MCF 10A (cell line): ENCODE measurements at regions not wholly inside any gene's neighbourhood (a gene's known extent, or its start where the extent isn't known, plus 50 kb on each side); places are given as distances from the start of the nearest gene placed in this dataset.

Experiments used
- BruUV-seq: library from RNA; stranded (reverse); fragments of 400-500 nt; replicated peaks from 2 replicates; lab custom pipeline; 2021; lab: Mats Ljungman, UMichigan
- CTCF ChIA-PET: fragments of 300-600 bp; sonication (Branson Sonifier 250); formaldehyde crosslinking; extraction: SDS; loops from one replicate; lab custom pipeline; 2021; ENCODE audit warnings: antibody characterized with exemption, inconsistent platforms; lab: Yijun Ruan, JAX
- POLR2A ChIA-PET: fragments of 300-600, 350-650 bp; sonication (Branson Sonifier 250); formaldehyde crosslinking; extraction: SDS; loops from one replicate; lab custom pipeline; 2020; ENCODE audit warnings: antibody characterized with exemption, inconsistent platforms; lab: Yijun Ruan, JAX
- DNase-seq: peaks from one replicate; pipeline ENCODE4 v3.0.0-alpha.2; 2018; ENCODE audit not compliant: unreplicated experiment
- H3K27ac Mint-ChIP-seq: one replicate; pipeline ENCODE4 v1.8.0; 2022; ENCODE audit warnings: mild to moderate bottlenecking, low read depth, mixed read lengths; ENCODE audit not compliant: unreplicated experiment
- H3K27me3 Mint-ChIP-seq: one replicate; pipeline ENCODE4 v1.8.0; 2022; ENCODE audit warnings: mixed read lengths; ENCODE audit not compliant: insufficient read depth, unreplicated experiment
- H3K36me3 Mint-ChIP-seq: one replicate; pipeline ENCODE4 v1.8.0; 2022; ENCODE audit warnings: mild to moderate bottlenecking, moderate library complexity, mixed read lengths; ENCODE audit not compliant: insufficient read depth, unreplicated experiment
- H3K4me1 Mint-ChIP-seq: one replicate; pipeline ENCODE4 v1.8.0; 2022; ENCODE audit warnings: mixed read lengths; ENCODE audit not compliant: insufficient read depth, unreplicated experiment
- H3K4me3 Mint-ChIP-seq: one replicate; pipeline ENCODE4 v1.8.0; 2022; ENCODE audit warnings: mild to moderate bottlenecking, moderate library complexity, mixed read lengths; ENCODE audit not compliant: unreplicated experiment
- H3K9me3 Mint-ChIP-seq: one replicate; pipeline ENCODE4 v1.8.0; 2022; ENCODE audit warnings: mixed read lengths; ENCODE audit not compliant: unreplicated experiment
- CTCF ChIP-seq: fragments of 200-600 bp; IDR thresholded peaks from one replicate; pipeline ENCODE4 v1.8.0; 2022; ENCODE audit warnings: antibody characterized with exemption, mild to moderate bottlenecking; ENCODE audit not compliant: unreplicated experiment
- intact Hi-C: fragments of 100-400 bp; cut with micrococcal nuclease; formaldehyde crosslinking; loops from 2 replicates; pipeline ENCODE4 v1.14.1; 2022

DNA sequence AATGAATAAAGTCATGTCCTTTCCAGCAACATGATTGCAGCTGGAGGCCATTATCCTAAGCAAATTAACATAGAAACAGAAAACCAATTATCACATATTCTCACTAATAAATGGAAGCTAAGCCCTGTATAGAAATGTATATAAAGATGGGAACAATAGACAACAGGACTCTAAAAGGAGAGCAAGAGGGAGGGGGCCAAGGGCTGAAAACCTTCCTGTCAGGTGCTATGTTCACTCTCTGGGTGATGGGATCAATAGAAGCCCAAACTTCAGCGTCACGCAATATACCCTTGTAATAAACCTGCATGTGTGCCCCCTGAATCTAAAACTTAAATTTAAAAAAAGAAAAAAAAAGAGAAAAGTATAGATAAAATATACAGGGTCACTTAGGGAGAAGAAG is 163.7 kb upstream of the ACO1 start:
- no TSS peak for BruUV-seq
- POLR2A ChIA-PET = no interaction called here
- DNase-seq = no peak
- Mint-ChIP-seq H3K27me3 (peaks cover 39% of the 10 kb centered on the region), H3K4me1 (no peaks in the 10 kb centered on the region), H3K4me3 (no peak overlapping the region), H3K9me3 (no peaks in the 10 kb centered on the region), H3K36me3 (no peaks in the 10 kb centered on the region), H3K27ac (no peak overlapping the region)
- TF ChIP-seq CTCF = no peak
- CTCF ChIA-PET = no interaction called here
- intact Hi-C loops = no loop called here

DNA sequence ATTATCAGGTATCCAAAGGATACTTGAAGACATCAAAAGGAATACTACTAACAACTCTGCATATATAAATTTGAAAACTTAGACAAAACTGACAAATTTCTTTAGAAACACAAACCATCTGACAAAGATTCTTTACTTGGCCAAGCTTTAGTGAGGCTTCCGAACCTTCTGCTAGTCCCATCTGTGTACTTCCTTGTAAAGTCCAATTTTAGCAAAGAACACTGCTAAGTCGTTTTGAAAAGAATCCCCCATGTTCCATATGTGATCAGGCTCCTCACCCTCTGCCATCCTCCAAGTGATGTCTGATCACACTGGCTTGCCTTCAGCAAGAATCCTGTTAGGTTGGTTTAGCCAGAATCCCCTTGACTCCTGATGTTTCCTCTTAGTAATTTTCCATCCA is 150.0 kb upstream of the ACO1 start:
- ChIA-PET CTCF (interaction anchor here (0.9 kb wide), 1 partner anchor 86 kb away, joined by 3 read pairs; no protein-coding TSS in a partner anchor), POLR2A (no interaction called here)
- no peaks in the 10 kb centered on the region for H3K36me3 Mint-ChIP-seq
- no peak for TF ChIP-seq CTCF
- no peak overlapping the region for H3K4me3 Mint-ChIP-seq
- no peak overlapping the region for H3K27ac Mint-ChIP-seq
- DNase-seq = no peak
- H3K9me3 Mint-ChIP-seq = no peaks in the 10 kb centered on the region
- BruUV-seq = no TSS peak
- intact Hi-C loops = no loop called here
- H3K4me1 Mint-ChIP-seq = no peaks in the 10 kb centered on the region
- H3K27me3 Mint-ChIP-seq = peaks cover 68% of the 10 kb centered on the region

DNA sequence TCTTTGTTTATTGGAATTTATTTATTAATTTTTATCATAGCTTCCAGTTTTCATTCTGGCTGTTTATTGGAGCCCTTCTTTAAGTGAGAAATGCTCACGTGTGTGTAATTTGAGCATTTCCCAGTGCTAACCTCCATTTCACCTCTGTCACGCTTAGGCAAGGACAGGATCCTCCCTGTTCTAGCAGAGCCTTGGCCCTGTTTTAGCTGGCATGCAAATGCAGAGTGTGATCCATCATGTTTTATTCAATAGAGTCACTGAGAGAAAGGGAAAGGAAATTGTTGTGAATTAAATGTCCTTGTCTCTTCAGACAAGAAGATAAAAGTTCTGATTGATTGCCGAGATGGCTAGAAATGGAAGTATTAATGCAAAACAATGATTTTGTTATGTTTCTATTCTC is 137.3 kb upstream of the ACO1 start:
- no TSS peak for BruUV-seq

DNA sequence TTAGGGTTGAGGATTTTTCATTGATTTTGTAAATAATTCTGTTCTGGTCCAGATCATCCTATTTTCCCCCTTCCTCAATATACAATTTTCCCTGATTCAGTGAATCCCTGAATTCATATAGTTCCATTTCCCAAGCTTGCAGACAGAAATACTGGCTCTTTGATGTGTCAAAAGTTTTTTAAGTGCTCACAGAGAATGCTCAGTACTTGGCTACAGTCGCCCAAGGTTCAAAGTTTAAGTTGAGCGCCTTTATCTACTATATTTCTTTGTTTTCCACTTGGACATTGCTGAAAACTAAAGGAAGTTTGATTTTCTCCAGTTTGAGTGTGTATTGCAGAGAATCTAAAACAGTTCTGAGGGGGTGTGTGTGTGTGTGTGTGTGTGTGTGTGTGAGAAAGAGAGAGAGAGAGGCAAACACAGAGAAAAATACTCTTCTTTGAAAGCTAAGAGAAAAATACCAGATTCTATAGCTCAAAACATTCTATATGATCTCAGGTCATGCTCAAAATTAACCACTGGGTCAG is 136.2 kb upstream of the ACO1 start:
- ChIA-PET CTCF (interaction anchor here (0.6 to 1.5 kb wide), 6 partner anchors 101 to 771 kb away, joined by 3 to 6 read pairs (median 4); no protein-coding TSS in a partner anchor), POLR2A (no interaction called here)
- H3K9me3 Mint-ChIP-seq = no peaks in the 10 kb centered on the region
- no peak for TF ChIP-seq CTCF
- no peaks in the 10 kb centered on the region for H3K4me1 Mint-ChIP-seq
- intact Hi-C loops = no loop called here
- H3K36me3 Mint-ChIP-seq = no peaks in the 10 kb centered on the region
- peaks cover 83% of the 10 kb centered on the region for H3K27me3 Mint-ChIP-seq
- DNase-seq = no peak
- H3K4me3 Mint-ChIP-seq = no peak overlapping the region
- BruUV-seq = no TSS peak
- no peak overlapping the region for H3K27ac Mint-ChIP-seq

More for the DNA sequence above, 137.3 kb upstream of the ACO1 start:
- TF ChIP-seq CTCF = no peak
- CTCF ChIA-PET = no interaction called here
- no peaks in the 10 kb centered on the region for H3K36me3 Mint-ChIP-seq
- POLR2A ChIA-PET = no interaction called here
- intact Hi-C loops = no loop called here
- H3K4me3 Mint-ChIP-seq = no peak overlapping the region
- no peaks in the 10 kb centered on the region for H3K9me3 Mint-ChIP-seq
- H3K4me1 Mint-ChIP-seq = no peaks in the 10 kb centered on the region
- H3K27ac Mint-ChIP-seq = no peak overlapping the region
- DNase-seq = no peak
- peaks cover 84% of the 10 kb centered on the region for H3K27me3 Mint-ChIP-seq
